Gastroesophageal sphincter (tissue), 4 donors: ENCODE measurements at regions not wholly inside any gene's neighbourhood (a gene's known extent, or its start where the extent isn't known, plus 50 kb on each side); places are given as distances from the start of the nearest gene placed in this dataset.
"Not testable (repeated sequence)": the region's sequence is repeated elsewhere in the genome, so short reads cannot be mapped to it uniquely, and the experiment has no call there.

Experiments used
- ATAC-seq: fragments of 150-250 bp; one replicate; pipeline ENCODE4 v1.9.1; 2016; ENCODE audit warnings: mild to moderate bottlenecking, moderate library complexity
- H3K27ac ChIP-seq, 4 donors: fragments of 200-600 bp; sonication (generic) in 3 of 4; 1 replicate in 3 of 4; 2 replicates in 1 of 4; pipeline ENCODE4 v1.5.1; 2016 to 2019
- H3K27me3 ChIP-seq: fragments of 200-600 bp; sonication (generic); one replicate; pipeline ENCODE4 v1.5.1; 2019
- H3K36me3 ChIP-seq, 2 donors: fragments of 200-600 bp; sonication (generic); one replicate each; pipeline ENCODE4 v1.5.1; 2019; ENCODE audit warnings: control low read depth in 1 of 2
- H3K4me1 ChIP-seq, 3 donors: fragments of 200-600 bp; sonication (generic); 1 replicate in 2 of 3; 2 replicates in 1 of 3; pipeline ENCODE4 v1.5.1; 2016 to 2019; ENCODE audit warnings: control low read depth in 2 of 3
- H3K4me3 ChIP-seq, 2 donors: fragments of 200-600 bp; sonication (generic); one replicate each; pipeline ENCODE4 v1.5.1; 2019; ENCODE audit warnings: mild to moderate bottlenecking in 1 of 2, moderate library complexity in 1 of 2
- H3K9me3 ChIP-seq, 3 donors: fragments of 200-600 bp; sonication (generic); one replicate each; pipeline ENCODE4 v1.5.1; 2017 to 2019; ENCODE audit warnings: control low read depth in 2 of 3
- EP300 ChIP-seq: sonication (generic); formaldehyde crosslinking; IDR thresholded peaks from one replicate; pipeline ENCODE4 v1.6.1; 2017; ENCODE audit warnings: antibody characterized with exemption, mild to moderate bottlenecking
- POLR2A ChIP-seq, 2 donors: fragments of 450-650 bp; IDR thresholded peaks; one replicate each; pipeline ENCODE4 v1.6.1; 2017; ENCODE audit warnings: antibody characterized with exemption in 2 of 2, mild to moderate bottlenecking in 2 of 2, moderate library complexity in 1 of 2
- POLR2AphosphoS5 ChIP-seq: sonication (generic); formaldehyde crosslinking; IDR thresholded peaks from one replicate; pipeline ENCODE4 v1.6.1; 2017; ENCODE audit warnings: antibody characterized with exemption
- WGBS, 2 donors: methylation state at CpG; one replicate each; pipeline ENCODE4 v1.1.5; 2018; ENCODE audit warnings: low coverage in 1 of 2; 5-methylcytosine and 5-hydroxymethylcytosine counted together
- TF ChIP-seq, protein P1 (sequence below), 4 experiments: fragments of 200-600 bp in 2 of 4; fragments of 450-650 bp in 2 of 4; sonication (generic) in 1 of 4; IDR thresholded peaks; one replicate each; pipeline ENCODE4 v1.5.1; 2017 to 2019; ENCODE audit warnings: antibody characterized with exemption in 4 of 4, mild to moderate bottlenecking in 2 of 4, moderate library complexity in 2 of 4

DNA sequence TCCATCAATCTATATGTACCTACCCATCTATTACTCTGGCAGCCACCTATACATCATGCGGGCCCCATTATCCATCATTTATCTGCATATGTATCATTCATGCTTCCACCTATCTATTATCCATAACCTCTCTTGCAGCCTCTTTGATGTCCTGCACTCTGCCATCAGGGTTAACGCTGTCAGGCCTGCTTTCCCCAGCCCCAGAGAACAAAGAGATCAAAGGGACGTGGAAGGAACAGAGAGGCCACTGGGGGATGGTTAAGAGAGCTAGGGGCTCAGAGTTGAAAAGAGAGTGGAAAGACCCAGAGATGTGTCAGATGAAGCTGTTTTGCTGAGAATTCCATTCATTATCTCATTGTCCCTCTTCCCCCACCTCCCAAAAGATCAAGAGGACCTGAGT is 67.3 kb upstream of the CCDC167 start:
- TF ChIP-seq, protein P1, sequence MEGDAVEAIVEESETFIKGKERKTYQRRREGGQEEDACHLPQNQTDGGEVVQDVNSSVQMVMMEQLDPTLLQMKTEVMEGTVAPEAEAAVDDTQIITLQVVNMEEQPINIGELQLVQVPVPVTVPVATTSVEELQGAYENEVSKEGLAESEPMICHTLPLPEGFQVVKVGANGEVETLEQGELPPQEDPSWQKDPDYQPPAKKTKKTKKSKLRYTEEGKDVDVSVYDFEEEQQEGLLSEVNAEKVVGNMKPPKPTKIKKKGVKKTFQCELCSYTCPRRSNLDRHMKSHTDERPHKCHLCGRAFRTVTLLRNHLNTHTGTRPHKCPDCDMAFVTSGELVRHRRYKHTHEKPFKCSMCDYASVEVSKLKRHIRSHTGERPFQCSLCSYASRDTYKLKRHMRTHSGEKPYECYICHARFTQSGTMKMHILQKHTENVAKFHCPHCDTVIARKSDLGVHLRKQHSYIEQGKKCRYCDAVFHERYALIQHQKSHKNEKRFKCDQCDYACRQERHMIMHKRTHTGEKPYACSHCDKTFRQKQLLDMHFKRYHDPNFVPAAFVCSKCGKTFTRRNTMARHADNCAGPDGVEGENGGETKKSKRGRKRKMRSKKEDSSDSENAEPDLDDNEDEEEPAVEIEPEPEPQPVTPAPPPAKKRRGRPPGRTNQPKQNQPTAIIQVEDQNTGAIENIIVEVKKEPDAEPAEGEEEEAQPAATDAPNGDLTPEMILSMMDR (IDR thresholded peaks at IDR 0.05) = no peak
- TF ChIP-seq EP300 (no peak), POLR2AphosphoS5 (no peak), POLR2A (IDR thresholded peaks at IDR 0.05) (no peak)
- H3K36me3 ChIP-seq = no peaks in the 10 kb centered on the region
- peaks cover 74% of the 10 kb centered on the region for H3K27me3 ChIP-seq
- WGBS, 2 donors = 50 to 78% methylated on average over 1 to 3 of the region's 3 CpGs
- H3K4me3 ChIP-seq = no peak overlapping the region
- H3K27ac ChIP-seq = no peak overlapping the region
- peaks cover 0 to 12% (median 7%) of the 10 kb centered on the region in 3 donors for H3K4me1 ChIP-seq
- ATAC-seq = no peak
- no peaks in the 10 kb centered on the region for H3K9me3 ChIP-seq

DNA sequence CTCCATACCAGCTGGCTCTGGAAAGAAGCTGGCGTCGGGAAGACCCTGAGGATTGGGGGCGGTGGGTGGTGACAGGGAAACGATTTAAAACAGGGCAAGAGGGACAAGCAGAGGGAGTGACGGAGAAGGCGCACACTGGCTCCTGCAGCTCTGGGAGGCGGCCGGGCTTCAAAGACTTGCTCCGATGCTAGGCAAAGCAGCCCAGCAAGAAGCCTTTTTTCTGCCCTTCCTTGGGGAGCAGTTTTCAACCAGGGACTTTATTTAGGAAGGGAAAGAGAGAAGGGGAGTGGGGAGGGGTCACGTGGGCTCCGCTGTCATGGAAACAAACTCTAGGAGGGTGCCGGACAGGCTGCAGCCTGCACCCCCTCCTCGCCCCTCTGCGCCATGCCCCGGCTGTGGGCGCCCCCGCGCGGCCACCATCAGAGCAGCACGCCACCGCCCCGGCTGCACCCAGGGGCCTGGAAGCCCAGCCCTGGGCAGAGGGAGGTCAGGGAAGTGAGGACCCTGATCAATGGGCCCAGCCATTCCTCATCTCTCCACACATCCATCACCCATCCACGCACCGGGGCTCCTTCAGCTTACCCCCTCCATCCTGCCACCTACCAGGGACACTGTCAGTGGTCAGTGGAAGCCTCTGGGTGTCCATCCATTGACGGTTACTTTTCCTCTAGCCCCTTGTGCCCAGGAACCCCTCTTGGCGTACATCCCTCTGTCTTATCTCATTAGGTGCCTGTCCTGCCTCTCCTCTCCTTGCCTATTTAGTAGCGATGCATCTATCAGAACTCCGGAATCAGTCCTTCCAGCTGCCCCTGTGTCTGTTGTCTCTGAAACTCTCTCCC is 66.6 kb upstream of the CCDC167 start:
- no peaks in the 10 kb centered on the region for H3K9me3 ChIP-seq
- TF ChIP-seq POLR2A (IDR thresholded peaks at IDR 0.05) (no peak), POLR2AphosphoS5 (no peak)
- TF ChIP-seq, protein P1 (IDR thresholded peaks at IDR 0.05) = peak in 3 of 4 experiments; percentile 64 to 89 (median 74)
- H3K4me3 ChIP-seq = peak overlapping the region; percentile 12 to 44
- ATAC-seq = peak; percentile 69
- no peaks in the 10 kb centered on the region for H3K36me3 ChIP-seq
- H3K27me3 ChIP-seq = peaks cover 67% of the 10 kb centered on the region
- 55 to 67% methylated on average over 5 to 6 of the region's 28 CpGs for WGBS, 2 donors
- H3K4me1 ChIP-seq = peaks cover 0 to 12% (median 7%) of the 10 kb centered on the region in 3 donors
- H3K27ac ChIP-seq = no peak overlapping the region

DNA sequence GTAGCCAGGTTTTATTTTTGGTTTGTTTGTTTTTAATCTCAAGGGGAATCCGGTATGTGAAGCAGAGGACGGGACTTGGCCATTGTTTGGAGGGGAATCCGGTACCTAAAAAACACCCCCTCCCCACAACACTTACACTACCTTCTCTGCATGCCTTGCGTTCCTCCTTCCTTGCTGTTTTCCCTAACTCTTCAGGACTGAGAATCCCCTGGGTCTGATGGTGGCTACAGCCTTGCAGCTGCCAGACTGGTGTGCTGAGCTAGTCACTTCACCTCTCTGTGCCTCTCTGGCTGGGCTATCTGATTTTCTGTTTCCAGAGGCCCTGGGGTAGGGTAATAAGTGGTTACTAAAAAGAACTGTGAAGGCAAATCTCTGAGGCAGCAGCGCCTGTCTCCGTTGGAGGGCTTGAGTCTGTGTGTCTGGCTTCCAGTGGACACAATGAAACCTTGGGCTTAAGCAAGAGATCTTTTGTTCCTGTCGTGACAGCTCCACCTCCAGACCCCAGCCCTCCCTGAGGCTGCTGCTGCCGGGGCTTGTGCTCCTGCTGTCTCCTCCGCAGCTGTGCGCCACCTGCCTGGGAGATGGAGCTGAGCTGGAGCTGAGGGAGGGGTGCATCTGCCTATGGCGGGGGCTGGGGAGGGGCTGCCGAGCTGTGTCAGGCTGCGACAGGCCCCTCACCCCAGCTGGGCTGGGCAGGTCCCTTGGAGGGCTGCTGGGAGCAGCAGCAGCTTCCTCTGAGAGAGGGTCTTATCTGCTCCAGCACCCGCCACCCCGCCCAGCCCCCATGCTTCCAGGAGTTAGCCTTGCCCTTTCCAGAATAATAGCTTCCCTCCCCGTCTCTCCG is 65.8 kb upstream of the CCDC167 start:
- 27 to 34% methylated on average over 3 to 4 of the region's 17 CpGs for WGBS, 2 donors
- peak overlapping the region; percentile 12 to 44 for H3K4me3 ChIP-seq
- H3K9me3 ChIP-seq = no peaks in the 10 kb centered on the region
- H3K27me3 ChIP-seq = peaks cover 67% of the 10 kb centered on the region
- no peak for ATAC-seq
- peaks cover 0 to 13% (median 7%) of the 10 kb centered on the region in 3 donors for H3K4me1 ChIP-seq
- H3K27ac ChIP-seq = no peak overlapping the region
- no peaks in the 10 kb centered on the region for H3K36me3 ChIP-seq
- TF ChIP-seq POLR2AphosphoS5 (no peak), POLR2A (IDR thresholded peaks at IDR 0.05) (no peak), EP300 (no peak)
- TF ChIP-seq, protein P1 (IDR thresholded peaks at IDR 0.05) = no peak

DNA sequence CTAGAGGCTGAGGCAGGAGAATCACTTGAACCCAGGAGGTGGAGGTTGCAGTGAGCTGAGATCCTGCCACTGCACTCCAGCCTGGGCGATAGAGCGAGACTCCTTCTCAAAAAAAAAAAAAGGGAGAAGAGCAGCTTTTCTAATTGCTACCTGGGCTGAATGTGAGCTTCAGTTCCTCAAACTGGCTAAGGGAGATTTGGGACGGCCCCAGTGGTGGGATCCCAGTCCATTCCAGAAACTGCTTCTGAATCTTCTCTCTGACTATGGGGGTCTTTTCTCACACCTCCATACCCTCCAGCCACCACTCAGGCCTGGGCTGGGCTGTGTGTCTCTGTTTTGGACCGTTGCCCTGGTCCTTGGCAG is 63.2 kb upstream of the CCDC167 start:
- H3K4me1 ChIP-seq = peaks cover 0 to 21% (median 7%) of the 10 kb centered on the region in 3 donors
- H3K36me3 ChIP-seq, ATAC-seq, H3K4me3 ChIP-seq, H3K27ac ChIP-seq, H3K9me3 ChIP-seq: not testable (repeated sequence)
- peaks cover 71% of the 10 kb centered on the region for H3K27me3 ChIP-seq
- WGBS, 2 donors = 60 to 100% methylated on average over 1 to 2 of the region's 4 CpGs

DNA sequence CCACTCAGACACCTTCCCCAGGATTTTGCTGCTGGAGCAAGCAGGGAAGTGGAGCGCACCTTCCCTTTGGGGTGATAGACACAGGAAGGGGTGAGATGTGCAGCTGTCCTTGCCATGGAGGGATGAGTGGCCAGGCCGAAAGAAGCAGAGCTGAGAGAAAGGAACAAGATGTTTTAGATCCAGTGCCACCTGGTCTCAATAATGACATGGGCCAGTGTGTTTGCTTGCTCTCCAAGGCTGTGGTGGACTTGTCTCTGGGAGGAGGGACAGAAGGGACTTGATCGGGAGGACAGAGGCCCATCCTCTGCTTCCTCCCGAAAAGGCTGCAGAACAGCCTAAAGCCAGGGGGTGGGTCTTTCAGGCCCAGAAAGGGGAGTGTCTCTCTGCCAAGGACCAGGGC is 61.7 kb upstream of the CCDC167 start:
- 100% methylated on average over 1 to 2 of the region's 4 CpGs for WGBS, 2 donors
- Histone ChIP-seq H3K4me3 (no peak overlapping the region), H3K27ac (no peak overlapping the region), H3K9me3 (no peaks in the 10 kb centered on the region), H3K4me1 (peaks cover 0 to 19% (median 7%) of the 10 kb centered on the region in 3 donors), H3K36me3 (no peaks in the 10 kb centered on the region), H3K27me3 (peaks cover 81% of the 10 kb centered on the region)
- TF ChIP-seq EP300 (no peak), POLR2A (IDR thresholded peaks at IDR 0.05) (no peak), POLR2AphosphoS5 (no peak)
- TF ChIP-seq, protein P1 (IDR thresholded peaks at IDR 0.05) = no peak
- ATAC-seq = no peak
